Osteoblast (primary cell): ENCODE measurements at regions not wholly inside any gene's neighbourhood (a gene's known extent, or its start where the extent isn't known, plus 50 kb on each side); places are given as distances from the start of the nearest gene placed in this dataset.
"Not testable (repeated sequence)": the region's sequence is repeated elsewhere in the genome, so short reads cannot be mapped to it uniquely, and the experiment has no call there.

Experiments
- DNase-seq: peaks from one replicate; pipeline ENCODE4 v3.0.0; 2011; ENCODE audit warnings: low spot score, mixed read lengths; ENCODE audit not compliant: insufficient read length; ENCODE audit errors: missing footprints
- H2AFZ ChIP-seq: 2 replicates; pipeline ENCODE4 v1.6.0; 2011; ENCODE audit warnings: mild to moderate bottlenecking, low read length
- H3K27ac ChIP-seq: 2 replicates; pipeline ENCODE4 v1.5.1; 2011; ENCODE audit warnings: mild to moderate bottlenecking, low read depth, low read length, moderate library complexity
- H3K27me3 ChIP-seq: 2 replicates; pipeline ENCODE4 v1.6.0; 2012; ENCODE audit warnings: mild to moderate bottlenecking, control low read depth, inconsistent platforms, low read length, moderate library complexity; ENCODE audit not compliant: insufficient read depth
- H3K36me3 ChIP-seq: 2 replicates; pipeline ENCODE4 v1.5.1; 2011; ENCODE audit warnings: mild to moderate bottlenecking, low read length, control low read depth, moderate library complexity; ENCODE audit not compliant: insufficient read depth
- H3K4me1 ChIP-seq: 2 replicates; pipeline ENCODE4 v1.5.1; 2011; ENCODE audit warnings: mild to moderate bottlenecking, low read length, control low read depth, moderate library complexity; ENCODE audit not compliant: insufficient read depth
- H3K4me2 ChIP-seq: 2 replicates; pipeline ENCODE4 v1.6.0; 2011; ENCODE audit warnings: mild to moderate bottlenecking, low read length; ENCODE audit not compliant: insufficient read depth
- H3K4me3 ChIP-seq: fragments of 200-600 bp; sonication (generic); 3 replicates; pipeline ENCODE4 v1.5.1; 2012; ENCODE audit warnings: mild to moderate bottlenecking, low read length, inconsistent platforms; ENCODE audit not compliant: insufficient read depth
- H3K79me2 ChIP-seq: 2 replicates; pipeline ENCODE4 v1.6.0; 2012; ENCODE audit warnings: mild to moderate bottlenecking, low read length, control low read depth, inconsistent platforms; ENCODE audit not compliant: insufficient read depth
- H3K9me3 ChIP-seq: 2 replicates; pipeline ENCODE4 v1.5.1; 2011; ENCODE audit warnings: low read depth, low read length, control low read depth
- H4K20me1 ChIP-seq: 2 replicates; pipeline ENCODE4 v1.6.0; 2012; ENCODE audit warnings: mild to moderate bottlenecking, low read length, control low read depth; ENCODE audit not compliant: insufficient read depth
- CTCF ChIP-seq: IDR thresholded peaks from 2 replicates; pipeline ENCODE4 v1.5.1; 2011; ENCODE audit warnings: mild to moderate bottlenecking, low read depth, low read length, moderate library complexity; ENCODE audit errors: extremely low read depth

GRCh38 chr13:108084840-108085239 lies 130.5 kb downstream of the LIG4 start:
- no peaks in the 10 kb centered on the region for H3K27me3 ChIP-seq
- H3K27ac ChIP-seq, result no peak overlapping the region
- DNase-seq, result no peak

GRCh38 chr13:108083056-108083455 lies 132.3 kb downstream of the LIG4 start:
- H3K4me2 ChIP-seq, result no peak overlapping the region
- no peak for TF ChIP-seq CTCF
- H3K9me3 ChIP-seq, result no peaks in the 10 kb centered on the region
- no peak overlapping the region for H3K27ac ChIP-seq
- H3K4me1 ChIP-seq, result no peaks in the 10 kb centered on the region
- no peaks in the 10 kb centered on the region for H4K20me1 ChIP-seq
- H3K79me2 ChIP-seq, result no peaks in the 10 kb centered on the region
- no peaks in the 10 kb centered on the region for H3K36me3 ChIP-seq
- no peak for DNase-seq
- H3K4me3 ChIP-seq, result no peak overlapping the region
- no peaks in the 10 kb centered on the region for H3K27me3 ChIP-seq
- no peak overlapping the region for H2AFZ ChIP-seq

More at GRCh38 chr13:108084840-108085239, 130.5 kb downstream of the LIG4 start:
- no peak overlapping the region for H3K4me3 ChIP-seq
- no peaks in the 10 kb centered on the region for H3K36me3 ChIP-seq
- no peak for TF ChIP-seq CTCF
- H3K9me3 ChIP-seq, result no peaks in the 10 kb centered on the region
- no peaks in the 10 kb centered on the region for H4K20me1 ChIP-seq
- no peak overlapping the region for H3K4me2 ChIP-seq
- no peak overlapping the region for H2AFZ ChIP-seq
- H3K79me2 ChIP-seq, result no peaks in the 10 kb centered on the region
- no peaks in the 10 kb centered on the region for H3K4me1 ChIP-seq

- Histone ChIP-seq H3K36me3 (no peaks in the 10 kb centered on the region), H4K20me1 (no peaks in the 10 kb centered on the region)
- no peak for TF ChIP-seq CTCF
Measured at GRCh38 chr13:108082481-108082880, 132.9 kb downstream of the LIG4 start.

GRCh38 chr13:108077284-108077683 lies 138.1 kb downstream of the LIG4 start:
- no peaks in the 10 kb centered on the region for H4K20me1 ChIP-seq
- H3K27me3 ChIP-seq, result no peaks in the 10 kb centered on the region
- no peak for DNase-seq
- H3K9me3 ChIP-seq, result no peaks in the 10 kb centered on the region
- H3K27ac ChIP-seq, result no peak overlapping the region
- no peaks in the 10 kb centered on the region for H3K36me3 ChIP-seq
- H3K79me2 ChIP-seq, result no peaks in the 10 kb centered on the region
- no peak for TF ChIP-seq CTCF
- no peak overlapping the region for H3K4me3 ChIP-seq
- no peaks in the 10 kb centered on the region for H3K4me1 ChIP-seq
- H2AFZ ChIP-seq, result no peak overlapping the region
- H3K4me2 ChIP-seq, result no peak overlapping the region

More at GRCh38 chr13:108082481-108082880, 132.9 kb downstream of the LIG4 start:
- Histone ChIP-seq H3K9me3 (no peaks in the 10 kb centered on the region), H3K4me3 (no peak overlapping the region), H3K27me3 (no peaks in the 10 kb centered on the region), H3K4me1 (no peaks in the 10 kb centered on the region), H3K4me2 (no peak overlapping the region), H3K79me2 (no peaks in the 10 kb centered on the region), H3K27ac (no peak overlapping the region), H2AFZ (no peak overlapping the region)
- DNase-seq, result no peak

GRCh38 chr13:108074429-108074828 lies 140.9 kb downstream of the LIG4 start:
- not testable (repeated sequence) for H3K79me2 ChIP-seq, H3K27ac ChIP-seq, H3K4me3 ChIP-seq, H3K36me3 ChIP-seq, H3K4me1 ChIP-seq, H4K20me1 ChIP-seq, H3K27me3 ChIP-seq, H3K9me3 ChIP-seq, H2AFZ ChIP-seq, H3K4me2 ChIP-seq, DNase-seq
